Stimulated activated CD4-positive, alpha-beta T cell treated with anti-CD3 and anti-CD28 coated beads, Interleukin-2, amount 100 ng/mL, for 48 hours (primary cell): ENCODE measurements at regions not wholly inside any gene's neighbourhood (a gene's known extent, or its start where the extent isn't known, plus 50 kb on each side); places are given as distances from the start of the nearest gene placed in this dataset.
"Not testable (repeated sequence)": the region's sequence is repeated elsewhere in the genome, so short reads cannot be mapped to it uniquely, and the experiment has no call there.

Experiments
- DNase-seq, 2 donors: peaks; one replicate each; pipeline ENCODE4 v3.0.0-alpha.2; 2020

- no peak for DNase-seq
These were observed 827.5 kb upstream of the CITED2 start for GRCh38 chr6:140201787-140202458.

GRCh38 chr6:140193269-140193668, 818.8 kb upstream of the CITED2 start:
- DNase-seq: no peak

GRCh38 chr6:140192018-140192417, 817.6 kb upstream of the CITED2 start:
- no peak for DNase-seq

- not testable (repeated sequence) for DNase-seq
These were observed 814.8 kb upstream of the CITED2 start for GRCh38 chr6:140189263-140189662.

- DNase-seq: no peak
These were observed 811.5 kb upstream of the CITED2 start for GRCh38 chr6:140185991-140186390.

- DNase-seq: no peak
These were observed 809.4 kb upstream of the CITED2 start for GRCh38 chr6:140183881-140184280.

- no peak for DNase-seq
These were observed 808.4 kb upstream of the CITED2 start for GRCh38 chr6:140182821-140183220.

- no peak for DNase-seq
These were observed 807.4 kb upstream of the CITED2 start for GRCh38 chr6:140181876-140182275.

GRCh38 chr6:140180306-140180705, 805.9 kb upstream of the CITED2 start:
- no peak for DNase-seq

- no peak for DNase-seq
These were observed 804.5 kb upstream of the CITED2 start for GRCh38 chr6:140178935-140179334.

GRCh38 chr6:140178520-140178919, 804.1 kb upstream of the CITED2 start:
- DNase-seq: no peak

- no peak for DNase-seq
These were observed 801.9 kb upstream of the CITED2 start for GRCh38 chr6:140176306-140176705.

GRCh38 chr6:140175486-140175885, 801.0 kb upstream of the CITED2 start:
- DNase-seq: no peak

- no peak for DNase-seq
These were observed 800.1 kb upstream of the CITED2 start for GRCh38 chr6:140174524-140174923.

GRCh38 chr6:140168365-140168764, 793.9 kb upstream of the CITED2 start:
- no peak for DNase-seq

- DNase-seq: no peak
These were observed 786.5 kb upstream of the CITED2 start for GRCh38 chr6:140160909-140161308.

GRCh38 chr6:140160494-140160893, 786.0 kb upstream of the CITED2 start:
- DNase-seq: no peak

GRCh38 chr6:140156131-140156530, 781.7 kb upstream of the CITED2 start:
- no peak for DNase-seq

GRCh38 chr6:140155451-140156126, 781.1 kb upstream of the CITED2 start:
- DNase-seq: no peak

GRCh38 chr6:140153703-140154102, 779.3 kb upstream of the CITED2 start:
- no peak for DNase-seq

- DNase-seq: not testable (repeated sequence)
These were observed 773.7 kb upstream of the CITED2 start for GRCh38 chr6:140147825-140148814.

- no peak for DNase-seq
These were observed 766.4 kb upstream of the CITED2 start for GRCh38 chr6:140140891-140141290.

- DNase-seq: no peak
These were observed 764.0 kb upstream of the CITED2 start for GRCh38 chr6:140138311-140139010.
